ENCODE measurements at regions not wholly inside any gene's neighbourhood (a gene's known extent, or its start where the extent isn't known, plus 50 kb on each side); places are given as distances from the start of the nearest gene placed in this dataset.

GRCh38 chr6:47098570-47098993 lies 56.5 kb upstream of the ADGRF1 start:
- ATAC-seq (no peak), DNase-seq (no peak)
- CTCF ChIA-PET, result interaction anchor here (1.2 to 1.8 kb wide), 2 partner anchors 211 to 368 kb away, joined by 3 to 7 read pairs; partner anchors contain the start of gene TNFRSF21
- no peaks in the 10 kb centered on the region for H3K4me1 Mint-ChIP-seq
- H3K36me3 Mint-ChIP-seq, result no peaks in the 10 kb centered on the region
- H3K4me3 Mint-ChIP-seq, result no peak overlapping the region
- H3K27ac Mint-ChIP-seq, result no peak overlapping the region
- no peaks in the 10 kb centered on the region for H3K27me3 Mint-ChIP-seq
- no peaks in the 10 kb centered on the region for H3K9me3 Mint-ChIP-seq (ENCODE audit: low read depth)

GRCh38 chr6:47097092-47097945 lies 55.2 kb upstream of the ADGRF1 start:
- H3K4me3 Mint-ChIP-seq, result no peak overlapping the region
- no peaks in the 10 kb centered on the region for H3K9me3 Mint-ChIP-seq (ENCODE audit: low read depth)
- ATAC-seq, result peak; percentile 36
- CTCF ChIA-PET, result interaction anchor here (1.0 to 1.8 kb wide), 4 partner anchors 15 to 370 kb away, joined by 3 to 7 read pairs (median 3); partner anchors contain the start of gene TNFRSF21
- H3K36me3 Mint-ChIP-seq, result no peaks in the 10 kb centered on the region
- DNase-seq, result peak; percentile 45
- no peak overlapping the region for H3K27ac Mint-ChIP-seq
- no peaks in the 10 kb centered on the region for H3K4me1 Mint-ChIP-seq
- H3K27me3 Mint-ChIP-seq, result no peaks in the 10 kb centered on the region

- no peaks in the 10 kb centered on the region for H3K4me1 Mint-ChIP-seq
- H3K27ac Mint-ChIP-seq, result no peak overlapping the region
- no peaks in the 10 kb centered on the region for H3K9me3 Mint-ChIP-seq (ENCODE audit: low read depth)
- CTCF ChIA-PET, result interaction anchor here (1.6 kb wide), 1 partner anchor 213 kb away, joined by 5 read pairs; the partner anchor contains the start of gene TNFRSF21
- H3K36me3 Mint-ChIP-seq, result no peaks in the 10 kb centered on the region
- DNase-seq (no peak), ATAC-seq (no peak)
- H3K27me3 Mint-ChIP-seq, result no peaks in the 10 kb centered on the region
- no peak overlapping the region for H3K4me3 Mint-ChIP-seq
Observed at GRCh38 chr6:47096211-47096895, 54.2 kb upstream of the ADGRF1 start.

- H3K27ac Mint-ChIP-seq, result no peak overlapping the region
- CTCF ChIA-PET, result no interaction called here
- H3K27me3 Mint-ChIP-seq, result no peaks in the 10 kb centered on the region
- no peak for ATAC-seq
- DNase-seq, result no peak
- H3K4me3 Mint-ChIP-seq, result no peak overlapping the region
- H3K4me1 Mint-ChIP-seq, result no peaks in the 10 kb centered on the region
- H3K9me3 Mint-ChIP-seq (ENCODE audit: low read depth), result no peaks in the 10 kb centered on the region
- no peaks in the 10 kb centered on the region for H3K36me3 Mint-ChIP-seq
Observed at GRCh38 chr6:47094241-47094925, 52.3 kb upstream of the ADGRF1 start.

GRCh38 chr6:47093169-47093568 lies 51.0 kb upstream of the ADGRF1 start:
- ATAC-seq, result no peak
- no peak overlapping the region for H3K27ac Mint-ChIP-seq
- CTCF ChIA-PET, result interaction anchor here (1.1 kb wide), 1 partner anchor 9 kb away, joined by 3 read pairs; no protein-coding TSS in a partner anchor
- H3K27me3 Mint-ChIP-seq, result no peaks in the 10 kb centered on the region
- H3K9me3 Mint-ChIP-seq (ENCODE audit: low read depth), result no peaks in the 10 kb centered on the region
- no peak overlapping the region for H3K4me3 Mint-ChIP-seq
- H3K36me3 Mint-ChIP-seq, result no peaks in the 10 kb centered on the region
- DNase-seq, result no peak
- no peaks in the 10 kb centered on the region for H3K4me1 Mint-ChIP-seq

- CTCF ChIA-PET, result interaction anchor here (1.1 kb wide), 1 partner anchor 10 kb away, joined by 3 read pairs; no protein-coding TSS in a partner anchor
- Mint-ChIP-seq H3K4me1 (no peaks in the 10 kb centered on the region), H3K27me3 (no peaks in the 10 kb centered on the region), H3K27ac (no peak overlapping the region), H3K9me3 (ENCODE audit: low read depth) (no peaks in the 10 kb centered on the region), H3K36me3 (no peaks in the 10 kb centered on the region), H3K4me3 (no peak overlapping the region)
- ATAC-seq (no peak), DNase-seq (no peak)
Observed at GRCh38 chr6:47091886-47092668, 49.9 kb upstream of the ADGRF1 start.
